ENCODE measurements at regions not wholly inside any gene's neighbourhood (a gene's known extent, or its start where the extent isn't known, plus 50 kb on each side); places are given as distances from the start of the nearest gene placed in this dataset.

DNA sequence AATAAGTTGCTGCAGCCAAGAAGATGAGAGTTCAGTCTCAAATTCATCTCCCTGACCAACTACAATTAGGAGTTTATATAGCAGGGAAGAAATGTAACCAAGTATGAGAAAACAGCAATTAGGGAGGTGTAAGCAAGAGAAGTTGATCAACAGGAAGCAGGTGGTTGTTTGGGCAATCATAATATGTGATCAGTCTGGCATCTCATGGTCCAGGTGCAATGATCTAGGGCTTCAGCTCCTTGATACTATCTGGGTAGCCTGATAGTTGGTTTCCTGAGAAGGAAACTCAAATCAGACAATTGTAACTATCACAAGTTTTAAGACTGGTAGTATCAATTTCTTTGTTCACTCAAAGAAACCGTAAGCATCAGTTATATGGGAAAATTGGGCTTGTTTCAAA is 1574.3 kb upstream of the PABPC4L start:
- TF ChIP-seq, protein P1, sequence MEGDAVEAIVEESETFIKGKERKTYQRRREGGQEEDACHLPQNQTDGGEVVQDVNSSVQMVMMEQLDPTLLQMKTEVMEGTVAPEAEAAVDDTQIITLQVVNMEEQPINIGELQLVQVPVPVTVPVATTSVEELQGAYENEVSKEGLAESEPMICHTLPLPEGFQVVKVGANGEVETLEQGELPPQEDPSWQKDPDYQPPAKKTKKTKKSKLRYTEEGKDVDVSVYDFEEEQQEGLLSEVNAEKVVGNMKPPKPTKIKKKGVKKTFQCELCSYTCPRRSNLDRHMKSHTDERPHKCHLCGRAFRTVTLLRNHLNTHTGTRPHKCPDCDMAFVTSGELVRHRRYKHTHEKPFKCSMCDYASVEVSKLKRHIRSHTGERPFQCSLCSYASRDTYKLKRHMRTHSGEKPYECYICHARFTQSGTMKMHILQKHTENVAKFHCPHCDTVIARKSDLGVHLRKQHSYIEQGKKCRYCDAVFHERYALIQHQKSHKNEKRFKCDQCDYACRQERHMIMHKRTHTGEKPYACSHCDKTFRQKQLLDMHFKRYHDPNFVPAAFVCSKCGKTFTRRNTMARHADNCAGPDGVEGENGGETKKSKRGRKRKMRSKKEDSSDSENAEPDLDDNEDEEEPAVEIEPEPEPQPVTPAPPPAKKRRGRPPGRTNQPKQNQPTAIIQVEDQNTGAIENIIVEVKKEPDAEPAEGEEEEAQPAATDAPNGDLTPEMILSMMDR (IDR thresholded peaks at IDR 0.05), result no peak
- TF ChIP-seq, protein P2, sequence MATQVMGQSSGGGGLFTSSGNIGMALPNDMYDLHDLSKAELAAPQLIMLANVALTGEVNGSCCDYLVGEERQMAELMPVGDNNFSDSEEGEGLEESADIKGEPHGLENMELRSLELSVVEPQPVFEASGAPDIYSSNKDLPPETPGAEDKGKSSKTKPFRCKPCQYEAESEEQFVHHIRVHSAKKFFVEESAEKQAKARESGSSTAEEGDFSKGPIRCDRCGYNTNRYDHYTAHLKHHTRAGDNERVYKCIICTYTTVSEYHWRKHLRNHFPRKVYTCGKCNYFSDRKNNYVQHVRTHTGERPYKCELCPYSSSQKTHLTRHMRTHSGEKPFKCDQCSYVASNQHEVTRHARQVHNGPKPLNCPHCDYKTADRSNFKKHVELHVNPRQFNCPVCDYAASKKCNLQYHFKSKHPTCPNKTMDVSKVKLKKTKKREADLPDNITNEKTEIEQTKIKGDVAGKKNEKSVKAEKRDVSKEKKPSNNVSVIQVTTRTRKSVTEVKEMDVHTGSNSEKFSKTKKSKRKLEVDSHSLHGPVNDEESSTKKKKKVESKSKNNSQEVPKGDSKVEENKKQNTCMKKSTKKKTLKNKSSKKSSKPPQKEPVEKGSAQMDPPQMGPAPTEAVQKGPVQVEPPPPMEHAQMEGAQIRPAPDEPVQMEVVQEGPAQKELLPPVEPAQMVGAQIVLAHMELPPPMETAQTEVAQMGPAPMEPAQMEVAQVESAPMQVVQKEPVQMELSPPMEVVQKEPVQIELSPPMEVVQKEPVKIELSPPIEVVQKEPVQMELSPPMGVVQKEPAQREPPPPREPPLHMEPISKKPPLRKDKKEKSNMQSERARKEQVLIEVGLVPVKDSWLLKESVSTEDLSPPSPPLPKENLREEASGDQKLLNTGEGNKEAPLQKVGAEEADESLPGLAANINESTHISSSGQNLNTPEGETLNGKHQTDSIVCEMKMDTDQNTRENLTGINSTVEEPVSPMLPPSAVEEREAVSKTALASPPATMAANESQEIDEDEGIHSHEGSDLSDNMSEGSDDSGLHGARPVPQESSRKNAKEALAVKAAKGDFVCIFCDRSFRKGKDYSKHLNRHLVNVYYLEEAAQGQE (IDR thresholded peaks at IDR 0.05; ENCODE audit: insufficient read depth in 1 of 2, low read depth in 2 of 2, low read length in 1 of 2), result no peak
- TF ChIP-seq POLR2AphosphoS5 (IDR thresholded peaks at IDR 0.05; ENCODE audit: low read depth, low read length) (no peak), SIN3A (IDR thresholded peaks at IDR 0.05; ENCODE audit: borderline replicate concordance, insufficient read depth, low read depth, low read length) (no peak), TCF7L2 (IDR thresholded peaks at IDR 0.05; ENCODE audit: low read depth, low read length) (no peak)

Measured in Panc1 (cell line).